GM18517 (cell line): ENCODE measurements at regions not wholly inside any gene's neighbourhood (a gene's known extent, or its start where the extent isn't known, plus 50 kb on each side); places are given as distances from the start of the nearest gene placed in this dataset.
"Not testable (repeated sequence)": the region's sequence is repeated elsewhere in the genome, so short reads cannot be mapped to it uniquely, and the experiment has no call there.

ENCODE experiments used
- ATAC-seq: cut with Tn5 transposase; IDR thresholded peaks from one replicate; pipeline ENCODE4 v1.9.1; 2021; ENCODE audit warnings: mild to moderate bottlenecking, moderate library complexity; ENCODE audit not compliant: unreplicated experiment

DNA sequence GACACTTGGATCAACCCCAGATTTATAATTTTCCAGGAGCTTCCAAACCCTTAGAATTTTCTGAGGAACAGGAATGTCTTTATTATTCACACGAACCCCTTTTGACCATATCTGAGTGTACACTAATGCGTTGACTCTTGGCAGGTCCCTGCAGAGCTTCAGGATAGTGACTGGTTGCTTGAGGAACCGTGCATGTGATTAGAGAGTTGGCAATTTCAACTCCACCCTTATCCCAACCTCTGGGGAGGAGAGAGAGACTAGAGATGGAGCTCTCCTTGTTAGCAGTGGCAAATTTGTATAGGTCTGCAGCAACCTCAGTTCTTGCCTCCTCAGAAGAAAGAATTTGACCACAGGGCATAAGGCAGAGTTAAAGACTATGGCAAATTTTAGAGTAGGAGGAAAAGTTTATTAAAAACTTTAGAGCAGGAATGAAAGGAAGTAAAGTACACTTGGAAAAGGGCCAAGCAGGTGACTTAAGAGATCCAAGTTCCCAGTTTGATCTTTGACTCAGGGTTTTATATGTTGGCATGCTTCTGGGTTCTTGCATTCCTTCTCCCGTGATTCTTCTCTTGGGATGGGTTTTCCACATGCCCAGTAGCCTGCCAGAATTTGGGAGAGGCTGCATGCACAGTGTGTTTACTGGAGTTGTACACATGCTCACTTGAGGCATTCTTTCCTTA lies 93.8 kb upstream of the ETV3 start:
- ATAC-seq, result no peak

- no peak for ATAC-seq
These were observed 92.3 kb upstream of the ETV3 start for GRCh38 chr1:157230500-157230899.

DNA sequence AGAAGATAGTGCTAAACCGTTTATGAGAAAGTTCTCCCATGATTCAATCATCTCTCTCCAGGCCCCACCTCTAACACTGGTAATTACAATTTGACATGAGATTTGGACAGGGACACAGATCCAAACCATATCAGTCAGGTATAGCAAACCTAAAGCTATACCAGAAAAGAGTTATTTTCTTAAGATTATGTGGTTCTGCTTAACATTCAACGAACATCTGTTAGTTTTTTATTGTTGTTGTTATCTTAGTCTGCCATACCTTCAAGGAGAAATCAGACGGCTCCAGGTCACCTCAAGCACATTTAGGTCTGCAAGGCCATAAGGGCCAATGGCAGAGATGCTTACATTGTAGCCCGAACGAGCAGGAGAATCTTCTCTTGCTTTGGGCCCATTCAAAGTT lies 89.5 kb upstream of the ETV3 start:
- ATAC-seq, result no peak

DNA sequence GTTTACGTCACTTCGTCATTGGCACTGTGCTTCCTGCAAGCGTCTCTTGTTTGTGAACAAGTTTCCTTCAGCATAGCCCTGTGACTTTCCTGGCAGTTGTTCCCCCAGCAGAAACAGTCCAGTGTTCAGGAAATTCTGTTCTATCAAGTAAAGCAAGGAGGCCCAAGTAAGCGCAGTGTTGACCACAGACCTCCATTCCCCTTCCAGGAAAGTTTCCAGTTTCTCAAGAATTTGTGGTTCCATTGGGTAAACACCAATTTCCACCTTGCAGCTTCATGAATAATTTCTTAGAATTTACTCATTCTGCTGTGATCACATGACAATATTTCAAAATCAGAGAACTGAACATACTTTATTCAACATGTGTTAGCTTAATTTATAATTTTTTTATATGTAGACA lies 88.5 kb upstream of the ETV3 start:
- no peak for ATAC-seq

DNA sequence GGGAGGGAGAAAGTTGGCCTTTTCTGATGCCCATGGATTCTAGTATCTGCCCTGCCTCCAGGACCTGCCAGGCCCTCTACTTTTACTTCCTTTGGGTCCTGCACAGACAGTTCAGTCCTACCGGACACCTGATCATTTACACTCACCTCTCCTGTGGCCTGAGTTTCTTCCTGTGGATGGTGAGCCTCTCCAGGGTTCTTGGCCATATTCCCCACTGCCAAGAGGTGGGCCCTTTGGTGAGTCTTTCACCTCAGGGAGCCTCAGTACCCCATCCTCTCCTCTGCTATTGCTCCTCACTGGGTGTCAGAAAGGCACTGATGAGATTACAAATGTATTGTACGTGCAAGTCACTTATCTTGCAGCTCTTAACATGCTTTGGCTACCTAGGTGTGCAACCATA lies 81.4 kb upstream of the ETV3 start:
- ATAC-seq, result no peak

- ATAC-seq, result no peak
These were observed 81.0 kb upstream of the ETV3 start for GRCh38 chr1:157219182-157219581.

DNA sequence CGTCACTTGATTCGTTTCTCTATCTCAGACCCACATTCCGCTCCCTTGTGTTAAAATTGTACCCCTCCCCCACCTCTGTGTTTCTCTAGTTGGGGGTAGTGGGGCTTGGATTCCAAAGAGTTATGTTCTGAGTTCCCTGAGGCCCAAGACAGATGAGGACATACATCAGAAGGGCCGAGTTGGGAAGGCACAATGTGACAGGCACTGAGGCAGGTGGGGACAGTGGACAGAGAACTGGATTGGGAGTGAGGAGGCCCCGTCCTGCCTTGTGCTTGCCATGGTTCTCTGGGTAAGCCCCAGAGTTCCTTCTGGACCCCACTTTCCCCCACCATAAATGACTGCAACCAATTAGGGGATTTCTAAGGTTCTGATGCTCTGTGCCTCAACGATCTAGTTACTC lies 80.5 kb upstream of the ETV3 start:
- no peak for ATAC-seq

DNA sequence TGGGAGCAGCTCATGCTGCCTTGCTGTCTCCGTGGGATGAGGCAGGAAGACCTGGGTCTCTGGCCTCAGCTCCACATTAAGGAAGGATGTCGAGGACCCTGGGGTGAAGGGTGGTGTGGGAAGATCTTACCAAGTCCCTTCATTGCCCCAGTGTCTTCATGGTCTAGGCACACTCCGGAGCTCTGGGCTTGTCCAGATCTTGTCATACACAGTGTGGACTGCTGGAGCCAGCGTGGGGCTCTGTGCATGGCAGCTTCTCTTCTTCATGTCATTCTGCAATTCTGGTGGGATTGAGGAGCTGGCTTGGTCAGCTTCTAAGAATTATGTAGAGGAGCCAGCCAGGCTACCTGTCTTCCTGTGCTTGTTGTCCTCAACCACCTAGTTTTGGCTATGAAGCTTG lies 79.3 kb upstream of the ETV3 start:
- ATAC-seq, result no peak

GRCh38 chr1:157213836-157214235 lies 75.6 kb upstream of the ETV3 start:
- no peak for ATAC-seq

GRCh38 chr1:157209514-157209913 lies 71.3 kb upstream of the ETV3 start:
- ATAC-seq, result no peak

DNA sequence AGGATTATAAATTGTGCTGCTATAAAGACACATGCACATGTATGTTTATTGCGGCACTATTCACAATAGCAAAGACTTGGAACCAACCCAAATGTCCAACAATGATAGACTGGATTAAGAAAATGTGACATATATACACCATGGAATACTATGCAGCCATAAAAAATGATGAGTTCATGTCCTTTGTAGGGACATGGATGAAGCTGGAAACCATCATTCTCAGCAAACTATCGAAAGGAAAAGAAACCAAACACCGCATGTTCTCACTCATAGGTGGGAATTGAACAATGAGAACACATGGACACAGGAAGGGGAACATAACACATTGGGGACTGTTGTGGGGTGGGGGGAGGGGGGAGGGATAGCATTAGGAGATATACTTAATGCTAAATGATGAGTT lies 67.8 kb upstream of the ETV3 start:
- not testable (repeated sequence) for ATAC-seq

DNA sequence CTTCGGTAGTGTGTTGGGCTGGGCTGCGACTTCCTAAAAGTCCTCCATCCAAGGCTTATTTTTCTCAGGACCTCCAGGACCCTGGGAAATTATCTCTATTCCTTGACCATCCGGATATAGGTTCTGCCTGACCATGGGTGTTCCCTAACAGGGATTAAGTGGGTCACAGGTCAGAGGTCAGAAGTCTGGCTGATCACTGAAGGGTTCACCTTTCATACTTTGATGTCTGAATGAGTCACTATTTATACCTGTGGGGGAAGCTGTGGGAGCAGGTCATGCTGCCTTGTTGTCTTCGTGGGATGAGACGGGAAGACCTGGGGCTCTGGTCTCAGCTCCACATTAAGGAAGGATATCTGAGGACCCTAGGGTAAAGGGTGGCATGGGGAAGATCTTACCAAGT lies 65.0 kb upstream of the ETV3 start:
- ATAC-seq, result no peak

- ATAC-seq, result no peak
These were observed 64.1 kb upstream of the ETV3 start for GRCh38 chr1:157202331-157202730.

DNA sequence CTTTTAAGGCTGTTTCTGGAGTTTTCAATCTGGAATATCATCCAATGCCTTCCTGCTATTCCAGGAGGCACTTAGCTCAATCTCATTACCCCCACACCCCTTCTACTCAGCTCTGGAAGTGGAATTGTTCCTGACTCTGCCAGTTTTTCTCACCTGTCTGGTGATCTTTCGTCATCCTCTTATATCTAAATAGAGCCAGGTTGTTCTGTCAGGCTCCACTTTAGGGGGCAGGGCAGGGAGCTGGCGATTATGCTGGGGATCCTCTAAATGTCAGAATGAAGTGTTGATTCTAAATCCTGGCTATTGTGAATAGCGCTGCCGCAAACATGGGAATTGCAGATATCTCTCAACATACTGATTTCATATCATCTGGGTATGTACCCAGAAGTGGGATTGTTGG lies 63.6 kb upstream of the ETV3 start:
- ATAC-seq, result no peak

DNA sequence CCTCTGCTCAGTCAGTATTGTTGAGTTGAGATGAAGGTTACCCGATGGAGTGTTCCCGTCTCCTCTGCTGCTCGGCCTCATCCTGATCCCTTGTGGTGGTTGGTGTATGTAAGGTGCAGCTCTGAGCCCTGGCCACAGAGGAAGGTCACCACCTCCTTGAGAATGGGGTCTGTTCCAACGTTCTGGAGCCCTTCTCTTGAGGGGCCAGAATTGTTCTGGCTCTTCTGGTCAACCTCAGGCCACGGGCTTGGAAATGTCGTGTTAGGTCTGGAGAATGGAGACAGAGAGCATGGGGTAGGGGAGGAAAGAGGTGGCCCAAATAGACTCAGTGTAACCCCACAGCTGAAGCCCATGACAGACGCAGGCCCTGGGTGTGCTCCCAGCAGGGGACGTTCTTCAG lies 62.3 kb upstream of the ETV3 start:
- ATAC-seq, result no peak

DNA sequence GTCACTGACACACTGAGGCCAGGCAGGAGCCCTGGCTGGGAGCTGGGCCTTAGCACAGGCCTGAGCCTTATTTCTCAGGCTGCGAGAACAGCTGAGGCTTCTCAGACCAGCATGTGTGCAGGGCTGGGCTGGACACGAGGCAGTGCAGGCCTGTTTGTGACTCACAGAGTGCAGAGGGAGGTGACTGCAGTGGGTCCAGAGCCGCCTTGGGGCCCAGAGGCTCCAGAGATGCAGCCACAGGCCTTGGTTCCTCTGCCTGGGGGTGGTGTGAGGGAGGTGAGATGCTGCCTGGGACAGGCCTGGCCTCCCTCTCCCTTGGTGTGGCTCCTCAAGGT lies 61.2 kb upstream of the ETV3 start:
- no peak for ATAC-seq

DNA sequence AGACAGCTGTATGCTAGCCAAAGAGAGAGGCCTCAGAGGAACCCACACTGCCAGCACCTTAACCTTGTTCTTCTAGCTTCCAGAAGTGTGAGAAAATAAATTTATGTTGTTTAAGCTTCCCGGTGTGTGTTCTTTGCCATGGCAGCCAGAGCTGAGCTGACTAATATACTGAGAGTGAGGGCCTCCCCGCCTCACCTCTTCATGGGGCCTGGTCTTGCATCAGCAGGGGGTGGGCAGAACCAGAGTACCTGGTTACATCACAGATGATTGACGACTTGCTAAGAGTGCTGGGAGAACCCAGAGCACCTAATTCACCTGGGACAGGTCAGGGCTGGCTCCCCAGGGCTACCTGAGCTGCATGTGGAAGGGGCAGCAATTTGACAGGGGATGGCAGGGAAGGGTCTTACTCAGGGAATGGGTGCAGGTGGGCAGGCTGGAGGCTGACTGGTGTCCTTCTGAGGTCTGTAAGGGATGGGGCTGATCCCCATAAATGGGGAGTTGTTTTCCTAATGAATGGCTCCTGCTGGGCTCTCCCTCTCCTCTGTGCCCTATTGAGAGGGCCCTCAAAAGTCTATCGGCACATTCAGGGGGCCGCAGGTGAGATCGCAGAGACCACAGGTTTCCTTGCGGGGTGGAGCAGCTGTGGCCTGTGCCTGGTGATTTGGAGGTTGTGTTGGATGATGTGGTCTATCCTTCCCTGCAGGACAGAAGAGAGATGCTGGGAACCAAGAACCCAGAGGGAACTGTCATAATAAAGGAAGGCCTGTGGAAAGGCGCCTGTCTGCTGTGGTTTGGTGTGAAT lies 60.6 kb upstream of the ETV3 start:
- no peak for ATAC-seq

GRCh38 chr1:157197906-157198435 lies 59.8 kb upstream of the ETV3 start:
- ATAC-seq, result no peak

DNA sequence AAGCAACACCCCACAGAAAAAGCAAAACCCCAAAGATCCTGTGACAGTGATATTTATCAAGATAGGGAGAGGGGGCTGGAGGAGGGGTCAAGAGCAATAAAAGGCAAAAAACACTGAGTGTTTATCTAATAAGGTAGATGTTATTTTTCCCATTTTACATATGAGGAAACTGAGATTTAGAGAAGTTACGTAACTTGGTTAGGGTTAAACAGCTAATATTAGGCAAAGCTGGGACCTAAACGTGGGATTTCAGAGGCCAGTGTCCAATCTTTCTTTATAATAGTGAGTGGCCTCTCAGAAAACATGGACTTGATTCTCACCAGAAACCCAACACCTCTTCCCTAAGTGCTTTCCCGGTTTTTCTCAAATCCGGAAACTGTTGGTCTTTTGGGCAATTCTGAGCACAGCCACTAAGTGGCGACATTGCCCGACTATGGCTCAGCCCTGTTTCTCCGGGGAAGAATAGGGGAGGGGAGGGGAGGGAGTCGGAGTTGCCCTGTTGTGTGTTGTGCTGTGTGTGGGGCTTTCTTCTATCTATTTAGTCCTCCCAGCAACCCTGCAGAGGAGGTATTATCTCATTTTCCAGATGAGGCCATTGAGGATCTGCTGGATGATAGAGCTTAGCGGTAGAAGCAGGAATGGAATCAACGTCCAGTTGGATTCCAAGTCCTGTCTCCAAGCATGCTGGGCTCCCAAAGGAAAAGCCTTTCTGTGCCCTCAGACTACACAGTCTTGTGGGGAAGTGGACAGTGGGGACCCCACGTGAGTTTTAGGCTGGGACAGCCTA lies 58.7 kb upstream of the ETV3 start:
- ATAC-seq, result not testable (repeated sequence)

DNA sequence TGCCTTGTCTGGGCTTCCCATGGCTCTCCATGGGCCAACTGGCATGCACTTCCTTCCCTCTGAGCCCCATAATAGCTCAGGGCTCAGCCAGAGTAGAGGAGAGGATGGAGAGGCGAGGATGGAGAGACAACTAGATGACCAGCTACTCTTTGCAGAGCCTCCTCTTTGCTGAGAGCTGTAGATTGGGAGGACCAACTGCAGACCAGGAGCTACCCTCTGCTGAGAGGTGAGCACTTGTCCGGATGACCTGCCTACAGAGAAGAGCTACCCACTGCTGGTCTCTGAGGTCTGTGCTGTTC lies 58.0 kb upstream of the ETV3 start:
- ATAC-seq, result no peak

GRCh38 chr1:157195521-157196244 lies 57.5 kb upstream of the ETV3 start:
- no peak for ATAC-seq
